ENCODE measurements at regions not wholly inside any gene's neighbourhood (a gene's known extent, or its start where the extent isn't known, plus 50 kb on each side); places are given as distances from the start of the nearest gene placed in this dataset.

DNA sequence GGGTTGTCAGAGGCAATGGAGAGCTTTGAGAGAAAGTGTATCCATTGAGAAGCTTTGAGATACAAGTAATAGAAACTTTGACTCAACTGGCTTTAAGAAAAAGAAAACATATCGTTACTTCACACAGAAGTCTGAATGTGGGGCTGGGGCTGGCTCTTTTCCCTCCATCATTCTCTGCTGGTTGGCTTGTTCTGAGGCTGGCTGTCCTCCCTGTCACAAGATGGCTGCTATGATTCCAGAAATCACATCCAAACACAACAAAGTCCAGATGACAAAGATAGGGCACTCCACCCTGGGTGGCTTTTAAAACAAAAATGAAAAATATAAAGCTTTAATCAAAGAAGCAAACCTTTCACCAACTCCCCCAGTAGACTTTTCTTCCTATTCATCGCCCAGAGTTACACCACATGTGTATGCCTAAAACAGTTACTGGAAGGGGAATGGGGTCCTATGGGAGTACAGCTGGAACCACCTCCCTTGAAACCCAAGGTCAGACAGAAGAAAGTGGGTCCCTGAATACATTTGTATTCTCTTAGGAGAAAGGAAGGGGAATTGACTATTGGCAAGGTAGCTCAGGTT is 284.3 kb downstream of the GAS1 start:
- Histone ChIP-seq H3K27ac (ENCODE audit: low read depth, low read length) (no peak overlapping the region), H3K36me3 (ENCODE audit: low read length) (no peaks in the 10 kb centered on the region), H2AFZ (ENCODE audit: low read depth, low read length, severe bottlenecking) (no peak overlapping the region), H3F3A (ENCODE audit: insufficient read depth) (no peaks in the 10 kb centered on the region), H4K20me1 (ENCODE audit: low read depth, low read length) (no peaks in the 10 kb centered on the region), H3K4me3 (ENCODE audit: insufficient read depth, low read length, poor library complexity, severe bottlenecking) (no peak overlapping the region), H3K79me2 (ENCODE audit: insufficient read depth, low read length) (no peaks in the 10 kb centered on the region), H3K9ac (ENCODE audit: low read length) (no peak overlapping the region), H3K27me3 (ENCODE audit: low read length) (no peaks in the 10 kb centered on the region), H3K9me3 (ENCODE audit: insufficient read depth, low read length) (no peaks in the 10 kb centered on the region), H3K9me2 (replicated peaks; ENCODE audit: insufficient read depth, low read length) (no peaks in the 10 kb centered on the region), H3K4me2 (ENCODE audit: low read depth, low read length, poor library complexity, severe bottlenecking) (no peak overlapping the region)
- TF ChIP-seq EZH2phosphoT487 (conservative IDR thresholded peaks at IDR 0.05; ENCODE audit: low read length) (no peak), CTCF (IDR thresholded peaks at IDR 0.05; ENCODE audit: insufficient read depth, low read length, poor library complexity, severe bottlenecking) (no peak)

- Histone ChIP-seq H2AFZ (ENCODE audit: low read depth, low read length, severe bottlenecking) (no peak overlapping the region), H3K27me3 (ENCODE audit: low read length) (no peaks in the 10 kb centered on the region), H3K27ac (ENCODE audit: low read depth, low read length) (no peak overlapping the region), H4K20me1 (ENCODE audit: low read depth, low read length) (no peaks in the 10 kb centered on the region), H3F3A (ENCODE audit: insufficient read depth) (no peaks in the 10 kb centered on the region), H3K36me3 (ENCODE audit: low read length) (no peaks in the 10 kb centered on the region), H3K9ac (ENCODE audit: low read length) (no peak overlapping the region), H3K4me3 (ENCODE audit: insufficient read depth, low read length, poor library complexity, severe bottlenecking) (no peak overlapping the region), H3K9me2 (replicated peaks; ENCODE audit: insufficient read depth, low read length) (no peaks in the 10 kb centered on the region), H3K9me3 (ENCODE audit: insufficient read depth, low read length) (no peaks in the 10 kb centered on the region), H3K79me2 (ENCODE audit: insufficient read depth, low read length) (no peaks in the 10 kb centered on the region), H3K4me2 (ENCODE audit: low read depth, low read length, poor library complexity, severe bottlenecking) (no peak overlapping the region)
- TF ChIP-seq CTCF (IDR thresholded peaks at IDR 0.05; ENCODE audit: insufficient read depth, low read length, poor library complexity, severe bottlenecking) (no peak), EZH2phosphoT487 (conservative IDR thresholded peaks at IDR 0.05; ENCODE audit: low read length) (no peak)
Observed at GRCh38 chr9:86660146-86660943, 287.0 kb downstream of the GAS1 start.

- Histone ChIP-seq H3K79me2 (ENCODE audit: insufficient read depth, low read length) (no peaks in the 10 kb centered on the region), H3K4me3 (ENCODE audit: insufficient read depth, low read length, poor library complexity, severe bottlenecking) (no peak overlapping the region), H3K9ac (ENCODE audit: low read length) (no peak overlapping the region), H3K9me3 (ENCODE audit: insufficient read depth, low read length) (no peaks in the 10 kb centered on the region), H2AFZ (ENCODE audit: low read depth, low read length, severe bottlenecking) (no peak overlapping the region), H3K36me3 (ENCODE audit: low read length) (no peaks in the 10 kb centered on the region), H3K27ac (ENCODE audit: low read depth, low read length) (no peak overlapping the region), H3K4me2 (ENCODE audit: low read depth, low read length, poor library complexity, severe bottlenecking) (no peak overlapping the region), H3K9me2 (replicated peaks; ENCODE audit: insufficient read depth, low read length) (no peaks in the 10 kb centered on the region), H3K27me3 (ENCODE audit: low read length) (no peaks in the 10 kb centered on the region), H4K20me1 (ENCODE audit: low read depth, low read length) (no peaks in the 10 kb centered on the region), H3F3A (ENCODE audit: insufficient read depth) (no peaks in the 10 kb centered on the region)
- TF ChIP-seq EZH2phosphoT487 (conservative IDR thresholded peaks at IDR 0.05; ENCODE audit: low read length) (no peak), CTCF (IDR thresholded peaks at IDR 0.05; ENCODE audit: insufficient read depth, low read length, poor library complexity, severe bottlenecking) (no peak)
Observed at GRCh38 chr9:86659413-86660046, 287.8 kb downstream of the GAS1 start.
